ENCODE measurements at regions not wholly inside any gene's neighbourhood (a gene's known extent, or its start where the extent isn't known, plus 50 kb on each side); places are given as distances from the start of the nearest gene placed in this dataset.

GRCh38 chr6:74631564-74631963 is 574.3 kb downstream of the COL12A1 start:
- DNase-seq (no peak), ATAC-seq (no peak)
- no peak overlapping the region for H3K4me3 Mint-ChIP-seq
- H3K4me1 Mint-ChIP-seq (ENCODE audit: low read depth), result no peaks in the 10 kb centered on the region
- H3K9me3 Mint-ChIP-seq (ENCODE audit: insufficient read depth), result no peaks in the 10 kb centered on the region
- H3K27me3 Mint-ChIP-seq (ENCODE audit: low read depth), result no peaks in the 10 kb centered on the region
- ChIA-PET CTCF (no interaction called here), POLR2A (no interaction called here)
- H3K36me3 Mint-ChIP-seq (ENCODE audit: low read depth), result no peaks in the 10 kb centered on the region
- H3K27ac Mint-ChIP-seq, result no peak overlapping the region

DNA sequence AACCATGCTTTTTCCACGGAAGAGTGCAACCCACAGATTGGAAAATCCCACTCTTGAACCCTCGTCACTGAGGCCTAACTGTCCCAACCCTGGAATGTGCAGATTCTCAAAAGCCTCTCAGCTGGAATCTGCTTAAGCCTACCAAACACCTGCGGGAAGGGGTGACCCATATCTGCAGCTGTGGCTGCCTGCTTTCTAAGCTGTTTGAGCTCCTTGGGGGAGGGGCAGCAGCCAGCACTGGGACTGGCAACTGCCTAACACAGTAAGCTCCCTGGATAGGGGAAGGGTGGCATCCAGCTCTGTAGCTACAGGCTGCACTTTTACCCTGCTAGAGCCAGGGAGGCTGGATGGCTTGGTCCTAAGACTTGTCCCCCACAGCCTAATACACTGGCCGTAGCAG is 579.6 kb downstream of the COL12A1 start:
- POLR2A ChIA-PET, result no interaction called here
- CTCF ChIA-PET, result no interaction called here
- Mint-ChIP-seq H3K36me3 (ENCODE audit: low read depth) (no peaks in the 10 kb centered on the region), H3K27me3 (ENCODE audit: low read depth) (no peaks in the 10 kb centered on the region), H3K27ac (no peak overlapping the region), H3K4me1 (ENCODE audit: low read depth) (no peaks in the 10 kb centered on the region), H3K4me3 (no peak overlapping the region), H3K9me3 (ENCODE audit: insufficient read depth) (no peaks in the 10 kb centered on the region)
- no peak for DNase-seq
- ATAC-seq, result no peak

DNA sequence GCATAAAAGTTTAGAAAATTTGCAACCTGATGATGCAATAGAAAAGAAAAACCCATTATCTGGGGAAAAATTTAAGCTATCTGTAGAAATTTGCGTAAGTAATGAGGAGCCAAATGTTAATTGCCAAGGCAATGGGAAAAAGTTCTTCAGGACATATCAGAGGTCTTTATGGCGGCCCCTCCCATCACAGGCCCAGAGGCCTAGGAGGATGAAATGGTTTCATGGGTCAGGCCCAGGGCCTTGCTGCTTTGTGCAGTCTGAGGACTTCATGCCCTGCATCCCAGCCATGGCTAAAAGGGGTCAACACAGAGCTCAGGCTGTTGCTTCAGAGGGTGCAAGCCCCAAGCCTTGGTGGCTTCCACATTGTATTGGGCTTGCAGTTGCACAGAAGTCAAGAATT is 582.8 kb downstream of the COL12A1 start:
- no peaks in the 10 kb centered on the region for H3K36me3 Mint-ChIP-seq (ENCODE audit: low read depth)
- ChIA-PET POLR2A (interaction anchor here (0.6 kb wide), 1 partner anchor 192 kb away, joined by 3 read pairs; no protein-coding TSS in a partner anchor), CTCF (no interaction called here)
- no peak overlapping the region for H3K4me3 Mint-ChIP-seq
- no peaks in the 10 kb centered on the region for H3K27me3 Mint-ChIP-seq (ENCODE audit: low read depth)
- H3K4me1 Mint-ChIP-seq (ENCODE audit: low read depth), result no peaks in the 10 kb centered on the region
- H3K9me3 Mint-ChIP-seq (ENCODE audit: insufficient read depth), result no peaks in the 10 kb centered on the region
- DNase-seq (no peak), ATAC-seq (no peak)
- H3K27ac Mint-ChIP-seq, result no peak overlapping the region

DNA sequence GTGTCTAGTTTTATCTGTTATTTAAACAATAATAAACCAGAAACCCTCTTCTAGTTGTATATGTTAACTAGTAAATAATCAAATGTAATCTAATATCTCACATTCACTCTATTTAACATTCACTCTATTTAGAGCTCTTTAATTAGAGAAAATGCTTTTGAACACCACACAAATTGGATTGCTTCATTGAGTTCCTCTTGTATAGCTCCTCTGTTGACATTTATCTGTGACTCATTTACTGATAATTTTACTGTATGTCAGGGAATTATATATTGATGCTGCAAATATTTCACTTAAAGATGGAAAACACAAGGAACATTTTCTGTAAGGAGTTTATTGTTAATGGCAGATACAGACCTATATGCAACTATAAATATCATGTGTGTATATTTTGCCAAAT is 594.6 kb downstream of the COL12A1 start:
- Mint-ChIP-seq H3K27ac (no peak overlapping the region), H3K27me3 (ENCODE audit: low read depth) (no peaks in the 10 kb centered on the region), H3K4me3 (no peak overlapping the region), H3K9me3 (ENCODE audit: insufficient read depth) (no peaks in the 10 kb centered on the region), H3K36me3 (ENCODE audit: low read depth) (no peaks in the 10 kb centered on the region), H3K4me1 (ENCODE audit: low read depth) (no peaks in the 10 kb centered on the region)
- DNase-seq (no peak), ATAC-seq (no peak)
- ChIA-PET CTCF (no interaction called here), POLR2A (no interaction called here)

DNA sequence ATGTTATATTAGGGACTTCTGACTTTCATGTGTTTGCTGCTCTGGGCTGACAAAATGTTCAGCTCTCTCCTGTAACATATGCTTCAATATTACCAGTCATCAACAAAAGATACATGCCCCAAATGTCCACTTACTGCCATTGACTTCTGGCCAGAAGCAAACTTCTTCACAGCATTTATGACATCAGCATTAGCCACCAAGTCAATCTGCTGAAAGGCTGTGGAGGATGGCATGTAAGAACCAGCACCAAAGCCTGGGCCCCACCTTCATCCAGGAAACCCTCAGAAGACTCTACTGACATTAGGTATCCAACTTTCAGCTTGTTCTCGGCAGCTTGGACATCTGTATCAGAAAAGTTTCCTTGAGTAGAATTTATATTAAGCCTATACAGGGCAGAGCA is 595.5 kb downstream of the COL12A1 start:
- POLR2A ChIA-PET, result no interaction called here
- no peak overlapping the region for H3K4me3 Mint-ChIP-seq
- DNase-seq (no peak), ATAC-seq (no peak)
- no peaks in the 10 kb centered on the region for H3K4me1 Mint-ChIP-seq (ENCODE audit: low read depth)
- H3K27me3 Mint-ChIP-seq (ENCODE audit: low read depth), result no peaks in the 10 kb centered on the region
- no peaks in the 10 kb centered on the region for H3K36me3 Mint-ChIP-seq (ENCODE audit: low read depth)
- no peak overlapping the region for H3K27ac Mint-ChIP-seq
- CTCF ChIA-PET, result no interaction called here
- H3K9me3 Mint-ChIP-seq (ENCODE audit: insufficient read depth), result no peaks in the 10 kb centered on the region

GRCh38 chr6:74609871-74610270 is 596.0 kb downstream of the COL12A1 start:
- no peak for DNase-seq
- no peak overlapping the region for H3K27ac Mint-ChIP-seq
- no peak overlapping the region for H3K4me3 Mint-ChIP-seq
- H3K27me3 Mint-ChIP-seq (ENCODE audit: low read depth), result no peaks in the 10 kb centered on the region
- ATAC-seq, result no peak
- no peaks in the 10 kb centered on the region for H3K4me1 Mint-ChIP-seq (ENCODE audit: low read depth)
- ChIA-PET CTCF (no interaction called here), POLR2A (no interaction called here)
- no peaks in the 10 kb centered on the region for H3K36me3 Mint-ChIP-seq (ENCODE audit: low read depth)
- no peaks in the 10 kb centered on the region for H3K9me3 Mint-ChIP-seq (ENCODE audit: insufficient read depth)

DNA sequence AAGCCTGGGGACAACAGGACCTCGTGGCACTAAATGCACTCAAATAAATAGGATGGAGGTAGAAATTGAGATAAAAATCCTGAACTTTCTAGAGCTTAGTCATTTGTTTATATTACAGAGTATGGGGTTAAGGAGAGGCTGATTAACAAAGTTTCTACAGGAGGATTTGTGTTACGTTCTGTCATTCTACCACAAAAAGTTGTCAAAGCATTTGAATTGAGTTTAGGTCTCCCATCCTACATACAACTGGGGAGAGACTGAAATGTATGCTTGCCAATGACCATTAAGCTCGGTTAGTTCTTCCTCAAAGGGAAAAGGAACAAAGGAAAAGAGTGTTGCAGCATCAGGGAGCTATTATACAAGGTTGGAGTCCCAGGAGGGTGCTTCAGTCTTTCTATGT is 597.9 kb downstream of the COL12A1 start:
- H3K36me3 Mint-ChIP-seq (ENCODE audit: low read depth), result no peaks in the 10 kb centered on the region
- ATAC-seq (no peak), DNase-seq (no peak)
- H3K27ac Mint-ChIP-seq, result no peak overlapping the region
- CTCF ChIA-PET, result interaction anchor here (2.0 kb wide), 1 partner anchor 602 kb away, joined by 4 read pairs; no protein-coding TSS in a partner anchor
- POLR2A ChIA-PET, result no interaction called here
- no peaks in the 10 kb centered on the region for H3K27me3 Mint-ChIP-seq (ENCODE audit: low read depth)
- H3K4me3 Mint-ChIP-seq, result no peak overlapping the region
- no peaks in the 10 kb centered on the region for H3K4me1 Mint-ChIP-seq (ENCODE audit: low read depth)
- H3K9me3 Mint-ChIP-seq (ENCODE audit: insufficient read depth), result no peaks in the 10 kb centered on the region

DNA sequence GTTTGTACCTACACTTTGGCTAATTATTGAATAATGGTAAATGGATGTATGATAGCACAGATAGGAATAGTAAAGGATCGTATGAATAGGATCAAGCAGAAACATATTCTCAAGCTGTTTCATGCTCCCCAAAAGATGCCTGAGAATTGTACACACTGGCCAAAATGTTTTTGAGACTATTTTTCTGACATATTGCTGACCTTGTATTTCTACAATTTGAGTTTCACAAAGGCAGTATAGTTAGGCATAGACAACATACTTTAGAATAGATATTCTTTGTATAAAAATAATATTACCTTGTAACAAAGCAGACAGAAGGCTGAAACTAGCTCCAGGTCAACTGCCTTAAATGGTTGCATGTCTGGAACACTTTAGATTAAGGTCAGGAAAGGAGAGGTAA is 598.4 kb downstream of the COL12A1 start:
- Mint-ChIP-seq H3K27ac (no peak overlapping the region), H3K9me3 (ENCODE audit: insufficient read depth) (no peaks in the 10 kb centered on the region), H3K36me3 (ENCODE audit: low read depth) (no peaks in the 10 kb centered on the region), H3K27me3 (ENCODE audit: low read depth) (no peaks in the 10 kb centered on the region), H3K4me1 (ENCODE audit: low read depth) (no peaks in the 10 kb centered on the region), H3K4me3 (no peak overlapping the region)
- DNase-seq (no peak), ATAC-seq (no peak)
- ChIA-PET POLR2A (no interaction called here), CTCF (interaction anchor here (2.0 kb wide), 1 partner anchor 603 kb away, joined by 4 read pairs; no protein-coding TSS in a partner anchor)

DNA sequence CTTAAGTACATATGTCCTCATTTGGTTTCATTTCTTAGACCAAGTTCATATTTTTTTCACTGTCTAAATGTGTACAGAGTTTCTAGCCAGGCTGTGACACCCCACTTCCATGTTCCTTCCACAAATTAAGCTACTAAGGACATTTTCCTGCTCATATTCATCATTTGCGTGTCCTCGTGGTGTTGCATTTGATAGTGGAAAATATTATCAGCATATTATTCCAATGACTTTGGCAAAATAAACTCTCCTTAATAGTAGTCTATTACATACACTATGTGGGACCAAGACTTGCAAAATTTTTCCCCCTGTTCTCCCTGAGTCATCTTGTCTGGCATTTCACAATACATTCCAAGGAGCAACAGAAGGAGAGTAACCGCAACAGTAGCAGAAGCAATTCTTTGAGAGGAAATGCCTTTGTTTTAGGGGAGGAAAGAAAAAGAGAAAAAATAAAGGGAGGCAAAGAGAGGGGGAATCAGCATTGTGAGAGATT is 599.2 kb downstream of the COL12A1 start:
- no peak for ATAC-seq
- Mint-ChIP-seq H3K36me3 (ENCODE audit: low read depth) (no peaks in the 10 kb centered on the region), H3K4me3 (no peak overlapping the region), H3K27me3 (ENCODE audit: low read depth) (no peaks in the 10 kb centered on the region), H3K27ac (no peak overlapping the region), H3K9me3 (ENCODE audit: insufficient read depth) (no peaks in the 10 kb centered on the region), H3K4me1 (ENCODE audit: low read depth) (no peaks in the 10 kb centered on the region)
- no peak for DNase-seq
- CTCF ChIA-PET, result interaction anchor here (2.0 kb wide), 1 partner anchor 604 kb away, joined by 4 read pairs; no protein-coding TSS in a partner anchor
- POLR2A ChIA-PET, result no interaction called here

- Mint-ChIP-seq H3K27ac (no peak overlapping the region), H3K27me3 (ENCODE audit: low read depth) (no peaks in the 10 kb centered on the region), H3K4me3 (no peak overlapping the region), H3K4me1 (ENCODE audit: low read depth) (no peaks in the 10 kb centered on the region), H3K36me3 (ENCODE audit: low read depth) (no peaks in the 10 kb centered on the region), H3K9me3 (ENCODE audit: insufficient read depth) (no peaks in the 10 kb centered on the region)
- no peak for DNase-seq
- ATAC-seq, result no peak
- ChIA-PET POLR2A (no interaction called here), CTCF (no interaction called here)
Observed at GRCh38 chr6:74605922-74606581, 599.8 kb downstream of the COL12A1 start.

- no peaks in the 10 kb centered on the region for H3K27me3 Mint-ChIP-seq (ENCODE audit: low read depth)
- H3K27ac Mint-ChIP-seq, result no peak overlapping the region
- no peak overlapping the region for H3K4me3 Mint-ChIP-seq
- H3K9me3 Mint-ChIP-seq (ENCODE audit: insufficient read depth), result no peaks in the 10 kb centered on the region
- ATAC-seq (no peak), DNase-seq (no peak)
- CTCF ChIA-PET, result no interaction called here
- no peaks in the 10 kb centered on the region for H3K36me3 Mint-ChIP-seq (ENCODE audit: low read depth)
- POLR2A ChIA-PET, result no interaction called here
- H3K4me1 Mint-ChIP-seq (ENCODE audit: low read depth), result no peaks in the 10 kb centered on the region
Observed at GRCh38 chr6:74604279-74604678, 601.6 kb downstream of the COL12A1 start.

DNA sequence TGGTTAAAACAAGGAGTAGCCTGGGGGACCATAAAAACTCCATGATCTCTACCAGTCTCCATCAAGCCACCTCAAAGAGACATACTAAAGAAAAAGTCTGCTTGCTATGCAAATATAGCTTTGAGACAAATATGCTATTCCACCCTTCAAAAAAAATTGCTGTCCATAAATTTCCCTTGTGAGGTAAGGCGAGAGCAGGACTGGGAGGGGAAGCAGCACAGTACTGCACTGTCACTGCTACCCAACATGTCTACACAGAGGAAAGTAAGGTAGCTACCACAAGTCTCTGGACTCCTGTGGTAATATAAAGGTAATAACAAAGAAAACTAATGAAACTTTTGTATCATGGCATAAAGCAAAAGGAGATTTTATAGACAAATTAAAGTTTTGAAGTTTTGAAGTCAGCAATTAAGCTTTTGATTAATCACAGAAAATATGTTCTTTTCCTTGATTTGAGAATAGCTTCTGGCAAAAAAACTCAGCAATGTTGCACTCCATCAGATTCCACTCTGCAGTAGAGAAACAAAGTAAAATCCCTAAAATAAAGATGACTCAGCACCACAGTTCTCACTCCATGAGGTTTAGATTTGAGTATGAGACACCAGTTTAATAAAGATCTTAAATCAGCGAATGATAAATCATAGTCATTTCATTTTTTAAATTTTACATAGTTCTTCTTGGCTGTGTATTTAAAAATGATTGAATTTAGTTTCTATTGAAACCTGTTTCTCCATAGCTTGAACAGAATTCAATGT is 602.4 kb downstream of the COL12A1 start:
- ChIA-PET CTCF (no interaction called here), POLR2A (no interaction called here)
- no peak overlapping the region for H3K4me3 Mint-ChIP-seq

More for the DNA sequence above, 602.4 kb downstream of the COL12A1 start:
- Mint-ChIP-seq H3K4me1 (ENCODE audit: low read depth) (no peaks in the 10 kb centered on the region), H3K27ac (no peak overlapping the region), H3K36me3 (ENCODE audit: low read depth) (no peaks in the 10 kb centered on the region), H3K9me3 (ENCODE audit: insufficient read depth) (no peaks in the 10 kb centered on the region), H3K27me3 (ENCODE audit: low read depth) (no peaks in the 10 kb centered on the region)
- ATAC-seq (no peak), DNase-seq (no peak)

Data from activated CD8-positive, alpha-beta T cell treated with anti-CD3 and anti-CD28 coated beads, Interleukin-2, amount 10 ng/mL, durations not matched to agents 7 days and 5 days (primary cell).